Right ventricle myocardium inferior (tissue), 1 donor: ENCODE measurements at regions not wholly inside any gene's neighbourhood (a gene's known extent, or its start where the extent isn't known, plus 50 kb on each side); places are given as distances from the start of the nearest gene placed in this dataset.
"Not testable (repeated sequence)": the region's sequence is repeated elsewhere in the genome, so short reads cannot be mapped to it uniquely, and the experiment has no call there.

Experiments
- ATAC-seq: fragments of 200-7000 bp; cut with Tn5 transposase; one replicate; pipeline ENCODE4 v1.9.1; 2020; ENCODE audit warnings: mild to moderate bottlenecking, moderate library complexity
- DNase-seq: peaks from one replicate; pipeline ENCODE4 v3.0.0; 2021; ENCODE audit errors: missing footprints
- intact Hi-C: fragments of 100-400 bp; cut with DNase I; formaldehyde crosslinking; loops from one replicate; pipeline ENCODE4 v1.11.0; 2022
- donor health status: DM: no; HTN: yes; CAD: no; lungs with severe emphysema.

- intact Hi-C loops: no loop called here
- DNase-seq: no peak
- ATAC-seq: no peak
Observed at GRCh38 chr10:23978317-23978716, 230.6 kb upstream of the KIAA1217 start.

- intact Hi-C loops: no loop called here
- DNase-seq (no peak), ATAC-seq (no peak)
Observed at GRCh38 chr10:23980094-23980493, 228.8 kb upstream of the KIAA1217 start.

- DNase-seq: no peak
- intact Hi-C loops: no loop called here
- ATAC-seq: no peak
Observed at GRCh38 chr10:23981520-23982309, 227.2 kb upstream of the KIAA1217 start.

- DNase-seq, intact Hi-C loops, ATAC-seq: not testable (repeated sequence)
Observed at GRCh38 chr10:23984405-23984804, 224.5 kb upstream of the KIAA1217 start.

GRCh38 chr10:23988006-23988405 is 220.9 kb upstream of the KIAA1217 start:
- intact Hi-C loops: no loop called here
- ATAC-seq (no peak), DNase-seq (no peak)

- intact Hi-C loops: loop anchor here (1.0 to 5.0 kb wide), 3 partner anchors 203 to 523 kb away; no protein-coding TSS in a partner anchor
- DNase-seq: no peak
- ATAC-seq: peak; percentile 80
Observed at GRCh38 chr10:23994459-23995046, 214.4 kb upstream of the KIAA1217 start.

GRCh38 chr10:23999445-23999844 is 209.5 kb upstream of the KIAA1217 start:
- DNase-seq: no peak
- ATAC-seq: no peak
- intact Hi-C loops: no loop called here

- intact Hi-C loops: no loop called here
- ATAC-seq (no peak), DNase-seq (no peak)
Observed at GRCh38 chr10:24000271-24000813, 208.6 kb upstream of the KIAA1217 start.

GRCh38 chr10:24006741-24007140 is 202.2 kb upstream of the KIAA1217 start:
- ATAC-seq (no peak), DNase-seq (no peak)
- intact Hi-C loops: no loop called here

GRCh38 chr10:24007359-24007758 is 201.6 kb upstream of the KIAA1217 start:
- ATAC-seq: no peak
- DNase-seq: no peak
- intact Hi-C loops: no loop called here

- DNase-seq (peak; percentile 45), ATAC-seq (peak; percentile 89)
- intact Hi-C loops: no loop called here
Observed at GRCh38 chr10:24008164-24009091, 200.5 kb upstream of the KIAA1217 start.

- ATAC-seq: no peak
- intact Hi-C loops: no loop called here
- no peak for DNase-seq
Observed at GRCh38 chr10:24009115-24009514, 199.8 kb upstream of the KIAA1217 start.

- intact Hi-C loops: no loop called here
Observed at GRCh38 chr10:24009736-24010135, 199.2 kb upstream of the KIAA1217 start.

GRCh38 chr10:24010436-24010970 is 198.4 kb upstream of the KIAA1217 start:
- intact Hi-C loops: no loop called here
- DNase-seq: no peak
- no peak for ATAC-seq

More at GRCh38 chr10:24009736-24010135, 199.2 kb upstream of the KIAA1217 start:
- no peak for DNase-seq
- no peak for ATAC-seq

GRCh38 chr10:24012249-24012803 is 196.6 kb upstream of the KIAA1217 start:
- ATAC-seq (no peak), DNase-seq (no peak)
- intact Hi-C loops: no loop called here

- intact Hi-C loops: no loop called here
- ATAC-seq (no peak), DNase-seq (no peak)
Observed at GRCh38 chr10:24027107-24027506, 181.8 kb upstream of the KIAA1217 start.

- intact Hi-C loops: no loop called here
- DNase-seq (no peak), ATAC-seq (no peak)
Observed at GRCh38 chr10:24034571-24034970, 174.4 kb upstream of the KIAA1217 start.

- no peak for ATAC-seq
- intact Hi-C loops: no loop called here
- no peak for DNase-seq
Observed at GRCh38 chr10:24035761-24036160, 173.2 kb upstream of the KIAA1217 start.

- DNase-seq (no peak), ATAC-seq (no peak)
- intact Hi-C loops: no loop called here
Observed at GRCh38 chr10:24039315-24039714, 169.6 kb upstream of the KIAA1217 start.
